Mesenchymal stem cell (in vitro differentiated cells and primary cell): ENCODE measurements at regions not wholly inside any gene's neighbourhood (a gene's known extent, or its start where the extent isn't known, plus 50 kb on each side); places are given as distances from the start of the nearest gene placed in this dataset.
"Not testable (repeated sequence)": the region's sequence is repeated elsewhere in the genome, so short reads cannot be mapped to it uniquely, and the experiment has no call there.

Source experiments
- DNase-seq: peaks from one replicate; pipeline ENCODE4 v3.0.0-alpha.2; 2013
- H2AFZ ChIP-seq: one replicate; pipeline ENCODE4 v1.6.1; 2013; ENCODE audit warnings: low read depth, mild to moderate bottlenecking, control low read depth, inconsistent platforms, low read length, moderate library complexity
- H2AK5ac ChIP-seq: 2 replicates; pipeline ENCODE4 v1.6.1; 2013; ENCODE audit warnings: low read length, moderate library complexity, mild to moderate bottlenecking, inconsistent platforms; ENCODE audit not compliant: severe bottlenecking
- H2BK120ac ChIP-seq: one replicate; pipeline ENCODE4 v1.6.1; 2013; ENCODE audit warnings: low read depth, mild to moderate bottlenecking, inconsistent platforms, low read length, moderate library complexity
- H2BK12ac ChIP-seq, 2 experiments: one replicate each; pipeline ENCODE4 v1.6.1; 2013; ENCODE audit warnings: inconsistent platforms in 2 of 2, low read length in 2 of 2, mild to moderate bottlenecking in 2 of 2, moderate library complexity in 2 of 2, control low read depth in 1 of 2
- H2BK15ac ChIP-seq: one replicate; pipeline ENCODE4 v1.6.1; 2013; ENCODE audit warnings: mild to moderate bottlenecking, low read depth, inconsistent platforms; ENCODE audit not compliant: poor library complexity, severe bottlenecking
- H2BK5ac ChIP-seq: 2 replicates; pipeline ENCODE4 v1.6.1; 2013; ENCODE audit warnings: low read depth, mild to moderate bottlenecking, low read length, control low read depth, inconsistent platforms; ENCODE audit not compliant: poor library complexity, severe bottlenecking
- H3K14ac ChIP-seq, 2 experiments: one replicate each; pipeline ENCODE4 v1.6.1; 2013; ENCODE audit warnings: inconsistent platforms in 2 of 2, low read length in 2 of 2, control low read depth in 1 of 2, mild to moderate bottlenecking in 1 of 2, moderate library complexity in 1 of 2
- H3K18ac ChIP-seq, 2 experiments: one replicate each; pipeline ENCODE4 v1.6.1; 2013; ENCODE audit warnings: inconsistent platforms in 2 of 2, low read length in 2 of 2, control low read depth in 1 of 2, low read depth in 1 of 2, mild to moderate bottlenecking in 1 of 2
- H3K23ac ChIP-seq, 2 experiments: one replicate each; pipeline ENCODE4 v1.6.1; 2013; ENCODE audit warnings: inconsistent platforms in 2 of 2, low read length in 2 of 2, mild to moderate bottlenecking in 2 of 2, moderate library complexity in 2 of 2, control low read depth in 1 of 2
- H3K27ac ChIP-seq: 2 replicates; pipeline ENCODE4 v1.5.1; 2013; ENCODE audit warnings: mild to moderate bottlenecking, moderate library complexity, low read length, control low read depth, inconsistent platforms; ENCODE audit not compliant: poor library complexity, severe bottlenecking
- H3K27me3 ChIP-seq, 2 experiments: 2 replicates each; pipeline versions ENCODE4 v1.6.1 to v1.7.0; 2013; ENCODE audit warnings: low read length in 2 of 2, mild to moderate bottlenecking in 2 of 2, moderate library complexity in 2 of 2, control low read depth in 1 of 2, inconsistent platforms in 1 of 2; ENCODE audit not compliant: control insufficient read depth in 1 of 2, insufficient read depth in 1 of 2
- H3K36me3 ChIP-seq, 2 experiments: 2 replicates each; pipeline versions ENCODE4 v1.6.1 to v1.7.0; 2013; ENCODE audit warnings: low read length in 2 of 2, control low read depth in 1 of 2, inconsistent platforms in 1 of 2, low read depth in 1 of 2, mild to moderate bottlenecking in 1 of 2; ENCODE audit not compliant: insufficient read depth in 2 of 2, control insufficient read depth in 1 of 2
- H3K4ac ChIP-seq, 2 experiments: one replicate each; pipeline ENCODE4 v1.6.1; 2013; ENCODE audit warnings: inconsistent platforms in 2 of 2, low read length in 2 of 2, mild to moderate bottlenecking in 2 of 2, moderate library complexity in 2 of 2, control low read depth in 1 of 2, low read depth in 1 of 2
- H3K4me1 ChIP-seq: 2 replicates; pipeline ENCODE4 v1.6.1; 2013; ENCODE audit warnings: low read depth, low read length, control low read depth; ENCODE audit not compliant: control insufficient read depth, insufficient read depth
- H3K4me2 ChIP-seq: 2 replicates; pipeline ENCODE4 v1.6.1; 2013; ENCODE audit warnings: low read length, mild to moderate bottlenecking, inconsistent platforms; ENCODE audit not compliant: poor library complexity, severe bottlenecking
- H3K4me3 ChIP-seq, 2 experiments: 2 replicates each; pipeline versions ENCODE4 v1.5.1 to v1.7.0; 2013; ENCODE audit warnings: low read length in 2 of 2, mild to moderate bottlenecking in 2 of 2, control low read depth in 1 of 2, low read depth in 1 of 2; ENCODE audit not compliant: insufficient read depth in 1 of 2
- H3K79me1 ChIP-seq: replicated peaks from 2 replicates; pipeline ENCODE4 v1.6.1; 2013; ENCODE audit warnings: mild to moderate bottlenecking, control low read depth, low read length, inconsistent platforms; ENCODE audit not compliant: poor library complexity, severe bottlenecking
- H3K9ac ChIP-seq: 2 replicates; pipeline ENCODE4 v1.7.0; 2013; ENCODE audit warnings: mild to moderate bottlenecking, low read length, moderate library complexity
- H3K9me3 ChIP-seq: 2 replicates; pipeline ENCODE4 v1.7.0; 2013; ENCODE audit warnings: mild to moderate bottlenecking, low read length; ENCODE audit not compliant: control insufficient read depth
- H4K8ac ChIP-seq: one replicate; pipeline ENCODE4 v1.6.1; 2013; ENCODE audit warnings: inconsistent platforms, mild to moderate bottlenecking, low read length, moderate library complexity
- H4K91ac ChIP-seq: one replicate; pipeline ENCODE4 v1.6.1; 2013; ENCODE audit warnings: mild to moderate bottlenecking, low read length, inconsistent platforms
- WGBS: methylation state at CpG from one replicate; pipeline ENCODE4 v1.1.7; 2013; ENCODE audit warnings: mixed read lengths; 5-methylcytosine and 5-hydroxymethylcytosine counted together

DNA sequence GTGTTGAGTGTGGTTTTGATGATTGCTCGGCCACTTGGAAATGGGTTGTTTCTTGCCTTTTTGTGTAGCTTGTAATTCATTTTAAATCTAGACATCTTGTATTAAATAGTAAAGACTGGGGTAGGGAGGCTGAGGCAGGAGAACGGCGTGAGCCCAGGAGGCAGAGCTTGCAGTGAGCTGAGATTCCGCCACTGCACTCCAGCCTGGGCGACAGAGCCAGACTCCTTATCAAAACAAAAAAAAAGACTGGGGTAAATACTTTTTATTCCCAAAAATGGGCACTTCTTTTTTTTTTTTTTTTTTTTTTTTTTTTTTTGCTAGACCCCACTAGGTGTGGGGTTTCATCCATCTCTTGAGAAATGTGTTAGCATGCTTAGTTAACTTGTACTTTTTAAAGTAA lies 258.8 kb upstream of the FAM240B start:
- not testable (repeated sequence) for H3K9me3 ChIP-seq, H3K36me3 ChIP-seq, H3K4ac ChIP-seq, H3K4me3 ChIP-seq, H2BK5ac ChIP-seq, H3K27me3 ChIP-seq, H2BK12ac ChIP-seq, DNase-seq, H2AK5ac ChIP-seq, H4K91ac ChIP-seq, H2AFZ ChIP-seq, H2BK120ac ChIP-seq, H4K8ac ChIP-seq, H3K14ac ChIP-seq, H3K4me1 ChIP-seq, H3K27ac ChIP-seq, H3K23ac ChIP-seq, H3K4me2 ChIP-seq, H3K9ac ChIP-seq, H3K18ac ChIP-seq, H3K79me1 ChIP-seq, H2BK15ac ChIP-seq
- no CpG with 5 or more reads among the region's 5 CpGs for WGBS

DNA sequence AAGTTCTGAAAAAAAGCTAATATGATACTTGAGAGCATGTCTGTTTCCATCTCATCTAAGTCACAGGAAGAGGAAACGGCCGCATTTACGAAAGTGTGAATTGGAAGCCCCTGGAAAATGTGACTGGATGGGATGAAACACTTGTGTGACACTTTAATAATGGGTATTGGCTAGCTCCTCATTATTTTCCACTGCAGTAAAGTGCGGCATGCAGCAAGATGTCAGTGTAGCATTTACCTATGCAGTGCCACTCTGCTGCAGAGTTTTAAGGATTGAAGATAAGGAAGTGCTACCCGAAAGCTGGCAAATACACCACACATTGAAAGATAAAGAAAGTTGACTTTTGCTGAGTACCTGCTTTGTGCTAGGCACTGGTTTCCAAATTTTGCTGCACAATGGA lies 249.5 kb upstream of the FAM240B start:
- H2AK5ac ChIP-seq, H3K9me3 ChIP-seq, H2AFZ ChIP-seq, H2BK15ac ChIP-seq, H2BK12ac ChIP-seq, H3K27ac ChIP-seq, H2BK5ac ChIP-seq, H3K14ac ChIP-seq, DNase-seq, H3K27me3 ChIP-seq, H3K4me2 ChIP-seq, H3K4ac ChIP-seq, H3K79me1 ChIP-seq, H3K4me3 ChIP-seq, H4K91ac ChIP-seq, H3K18ac ChIP-seq, H3K9ac ChIP-seq, H4K8ac ChIP-seq, H3K36me3 ChIP-seq, H2BK120ac ChIP-seq, H3K23ac ChIP-seq, H3K4me1 ChIP-seq: not testable (repeated sequence)
- no CpG with 5 or more reads among the region's 5 CpGs for WGBS

DNA sequence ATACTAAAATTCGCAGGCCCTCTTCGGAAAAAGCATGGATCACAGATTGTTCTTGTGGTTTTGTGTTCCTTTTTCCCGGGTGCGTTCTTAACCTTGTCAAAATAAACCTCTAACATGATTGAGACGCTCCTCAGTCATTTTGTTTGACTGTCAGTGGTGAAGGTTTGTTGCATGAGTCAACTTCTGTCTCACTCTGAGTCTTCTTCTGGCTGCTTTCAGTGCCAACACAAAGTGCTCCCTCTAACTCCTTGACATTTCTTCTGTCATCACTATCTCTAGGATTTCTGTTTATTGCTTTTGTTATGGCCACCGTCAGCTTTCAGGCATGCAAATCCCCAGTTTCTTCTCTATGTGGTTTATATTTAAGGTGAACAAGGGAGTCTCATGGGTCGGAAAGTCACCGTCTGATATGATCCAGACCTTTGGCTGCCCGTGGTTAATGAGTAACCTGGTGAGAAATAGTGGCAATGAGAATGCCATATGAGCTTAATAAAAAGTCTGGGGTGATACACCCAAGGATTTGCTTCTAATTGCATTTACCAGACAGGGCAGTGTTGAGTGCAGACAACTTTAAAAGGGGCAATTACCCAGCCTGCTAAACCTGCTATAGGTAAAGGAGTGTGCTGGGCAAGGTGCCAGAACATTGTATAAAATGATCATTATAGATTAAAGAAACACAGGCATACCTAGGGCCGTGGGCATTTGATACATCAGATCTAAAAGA lies 248.9 kb upstream of the FAM240B start:
- H3K9ac ChIP-seq, H2BK120ac ChIP-seq, H3K27me3 ChIP-seq, H4K8ac ChIP-seq, H3K27ac ChIP-seq, H3K23ac ChIP-seq, DNase-seq, H2BK12ac ChIP-seq, H3K14ac ChIP-seq, H4K91ac ChIP-seq, H2AK5ac ChIP-seq, H3K18ac ChIP-seq, H2AFZ ChIP-seq, H3K79me1 ChIP-seq, H3K4ac ChIP-seq, H3K4me3 ChIP-seq, H3K36me3 ChIP-seq, H3K4me2 ChIP-seq, H2BK5ac ChIP-seq, H2BK15ac ChIP-seq, H3K4me1 ChIP-seq, H3K9me3 ChIP-seq: not testable (repeated sequence)
- WGBS: no CpG with 5 or more reads among the region's 10 CpGs

GRCh38 chr9:38967866-38968265 lies 247.9 kb upstream of the FAM240B start:
- no CpG with 5 or more reads among the region's 6 CpGs for WGBS
- not testable (repeated sequence) for H3K4me1 ChIP-seq, H4K8ac ChIP-seq, H3K9ac ChIP-seq, H3K14ac ChIP-seq, H3K18ac ChIP-seq, H4K91ac ChIP-seq, H2BK120ac ChIP-seq, H2AFZ ChIP-seq, H3K27me3 ChIP-seq, H3K23ac ChIP-seq, H3K79me1 ChIP-seq, H3K4me2 ChIP-seq, H3K36me3 ChIP-seq, H3K4ac ChIP-seq, H2AK5ac ChIP-seq, DNase-seq, H2BK5ac ChIP-seq, H3K4me3 ChIP-seq, H3K27ac ChIP-seq, H2BK15ac ChIP-seq, H3K9me3 ChIP-seq, H2BK12ac ChIP-seq
